A549 (cell line): ENCODE measurements at regions not wholly inside any gene's neighbourhood (a gene's known extent, or its start where the extent isn't known, plus 50 kb on each side); places are given as distances from the start of the nearest gene placed in this dataset.

Source experiments
- ATAC-seq, 2 experiments: fragments of 200-7000 bp in 1 of 2; fragments of >200 bp in 1 of 2; cut with Nextera tagmentation in 1 of 2; cut with Tn5 transposase in 1 of 2; 3 replicates each; pipeline versions ENCODE4 v1.8.0 to v1.9.1; 2018 to 2020; ENCODE audit warnings: mild to moderate bottlenecking in 1 of 2, moderate library complexity in 1 of 2
- CTCF ChIA-PET: fragments of 300-600 bp; sonication (Branson Sonifier 250); formaldehyde crosslinking; extraction: SDS; loops from one replicate; lab custom pipeline; 2021; ENCODE audit warnings: antibody characterized with exemption, inconsistent platforms; lab: Yijun Ruan, JAX
- POLR2A ChIA-PET: fragments of 350-600 bp; formaldehyde crosslinking; extraction: SDS; loops from one replicate; lab custom pipeline; 2021; ENCODE audit warnings: antibody characterized with exemption, inconsistent platforms; lab: Yijun Ruan, JAX
- DNase-seq, 2 experiments: peaks; one replicate each; pipeline versions ENCODE4 v3.0.0 to v3.0.0-alpha.2; 2011 to 2016; ENCODE audit warnings: low read depth in 1 of 2, low spot score in 1 of 2
- FAIRE-seq: peaks from 2 replicates; lab custom pipeline; 2011; peaks lifted over from hg19 to GRCh38; lab: Jason Lieb, UNC
- H3K27ac ChIP-seq, 2 experiments: fragments of >200 bp; sonication (Bioruptor Twin); formaldehyde crosslinking; 3 replicates each; pipeline ENCODE4 v1.5.1; 2016 to 2017
- H3K4me1 ChIP-seq: fragments of >200 bp; sonication (Bioruptor Twin); formaldehyde crosslinking; 3 replicates; pipeline ENCODE4 v1.6.1; 2016
- H3K4me2 ChIP-seq: fragments of >200 bp; sonication (Bioruptor Twin); formaldehyde crosslinking; 3 replicates; pipeline ENCODE4 v1.6.1; 2016
- H3K4me3 ChIP-seq: fragments of >200 bp; sonication (Bioruptor Twin); formaldehyde crosslinking; 3 replicates; pipeline ENCODE4 v1.5.1; 2016
- H3K9me3 ChIP-seq: fragments of >200 bp; sonication (Bioruptor Twin); formaldehyde crosslinking; 3 replicates; pipeline ENCODE4 v1.6.1; 2016
- BHLHE40 ChIP-seq: IDR thresholded peaks from 2 replicates; pipeline ENCODE4 v1.6.1; 2012; ENCODE audit warnings: low read depth, low read length, inconsistent platforms
- CHD4 ChIP-seq: fragments of 200-600 bp; sonication (generic); IDR thresholded peaks from 2 replicates; pipeline ENCODE4 v1.6.1; 2016; ENCODE audit warnings: antibody characterized with exemption, mild to moderate bottlenecking, borderline replicate concordance
- ELK1 ChIP-seq: fragments of 150-350 bp; IDR thresholded peaks from 2 replicates; pipeline ENCODE4 v1.6.1; 2014; ENCODE audit warnings: low read depth, mild to moderate bottlenecking, low read length
- FOSL2 ChIP-seq, 2 experiments: fragments of 450-650 bp in 1 of 2; fragments of >200 bp in 1 of 2; sonication (Bioruptor Twin) in 1 of 2; formaldehyde crosslinking; IDR thresholded peaks; 2 replicates each; pipeline versions ENCODE4 v1.5.0 to v1.6.1; 2016 to 2020; ENCODE audit warnings: mild to moderate bottlenecking in 1 of 2, moderate library complexity in 1 of 2
- GATA3 ChIP-seq: IDR thresholded peaks from 2 replicates; pipeline ENCODE4 v1.6.1; 2012; ENCODE audit warnings: borderline replicate concordance
- HDAC2 ChIP-seq: fragments of 200-600 bp; sonication (generic); IDR thresholded peaks from 2 replicates; pipeline ENCODE4 v1.6.1; 2016
- HES2 ChIP-seq: fragments of >200 bp; sonication (Bioruptor Twin); formaldehyde crosslinking; IDR thresholded peaks from 2 replicates; pipeline ENCODE4 v1.6.1; 2016
- HOXA7 ChIP-seq: fragments of 250-450 bp; sonication (Bioruptor Pico); IDR thresholded peaks from 2 replicates; pipeline ENCODE4 v1.5.0; 2020; ENCODE audit warnings: mild to moderate bottlenecking, moderate library complexity
- JUNB ChIP-seq: fragments of >200 bp; sonication (Bioruptor Twin); formaldehyde crosslinking; IDR thresholded peaks from 2 replicates; pipeline ENCODE4 v1.6.1; 2016
- KDM1A ChIP-seq: fragments of 200-600 bp; sonication (generic); IDR thresholded peaks from 2 replicates; pipeline ENCODE4 v1.6.1; 2016; ENCODE audit warnings: low read depth, mild to moderate bottlenecking
- MAFK ChIP-seq: fragments of 450-650 bp; IDR thresholded peaks from 2 replicates; pipeline ENCODE4 v1.6.1; 2014; ENCODE audit not compliant: partially characterized antibody
- MAX ChIP-seq: IDR thresholded peaks from 2 replicates; pipeline ENCODE4 v1.6.1; 2012
- POLR2A ChIP-seq: IDR thresholded peaks from 2 replicates; pipeline ENCODE4 v1.6.1; 2012; ENCODE audit warnings: mild to moderate bottlenecking, low read length
- RCOR1 ChIP-seq: fragments of 150-350 bp; IDR thresholded peaks from 2 replicates; pipeline ENCODE4 v1.6.1; 2014; ENCODE audit warnings: antibody characterized with exemption, low read length, low read depth
- REST ChIP-seq: fragments of 200-600 bp; sonication (generic); IDR thresholded peaks from 2 replicates; pipeline ENCODE4 v1.6.1; 2016; ENCODE audit warnings: antibody characterized with exemption, mild to moderate bottlenecking, moderate library complexity
- SMC3 ChIP-seq: fragments of >200 bp; sonication (Bioruptor Twin); formaldehyde crosslinking; IDR thresholded peaks from 3 replicates; pipeline ENCODE4 v1.6.1; 2018; ENCODE audit warnings: inconsistent platforms
- ZC3H11A ChIP-seq: fragments of 450-650 bp; IDR thresholded peaks from 2 replicates; pipeline ENCODE4 v1.6.1; 2014; ENCODE audit warnings: antibody characterized with exemption, mild to moderate bottlenecking
- WGBS: methylation state at CpG from one replicate; pipeline ENCODE4 v1.1.6; 2017; ENCODE audit errors: missing lambda C conversion rate; 5-methylcytosine and 5-hydroxymethylcytosine counted together

- Histone ChIP-seq H3K9me3 (no peaks in the 10 kb centered on the region), H3K4me3 (no peak overlapping the region), H3K4me2 (no peak overlapping the region), H3K27ac (no peak overlapping the region), H3K4me1 (no peaks in the 10 kb centered on the region)
- TF ChIP-seq REST (no peak), MAFK (no peak), ZC3H11A (no peak), SMC3 (no peak), MAX (no peak), RCOR1 (no peak)
- FAIRE-seq = no peak
- CTCF ChIA-PET = no interaction called here
- WGBS = 4% methylated on average over 3 of the region's 3 CpGs
- POLR2A ChIA-PET = no interaction called here
- DNase-seq = no peak
- ATAC-seq = no peak
Observed at GRCh38 chr3:144270100-144270499, 298.5 kb downstream of the DIPK2A start.

- 31% methylated on average over 4 of the region's 4 CpGs for WGBS
- CTCF ChIA-PET = no interaction called here
Observed at GRCh38 chr3:144272680-144273079, 301.1 kb downstream of the DIPK2A start.

GRCh38 chr3:144273601-144274000 is 302.0 kb downstream of the DIPK2A start:
- POLR2A ChIA-PET = no interaction called here
- FAIRE-seq (no peak), ATAC-seq (no peak), DNase-seq (no peak)
- CTCF ChIA-PET = no interaction called here
- H3K4me3 ChIP-seq = no peak overlapping the region
- H3K4me1 ChIP-seq = no peaks in the 10 kb centered on the region
- H3K9me3 ChIP-seq = no peaks in the 10 kb centered on the region
- TF ChIP-seq HOXA7 (CRISPR knock-in tag) (no peak), KDM1A (no peak), CHD4 (no peak)
- WGBS = 2% methylated on average over 2 of the region's 2 CpGs
- H3K4me2 ChIP-seq = no peak overlapping the region
- no peak overlapping the region for H3K27ac ChIP-seq

More at GRCh38 chr3:144272680-144273079, 301.1 kb downstream of the DIPK2A start:
- H3K27ac ChIP-seq = no peak overlapping the region
- no peak for DNase-seq
- POLR2A ChIA-PET = no interaction called here
- no peak for FAIRE-seq
- H3K4me3 ChIP-seq = no peak overlapping the region
- no peaks in the 10 kb centered on the region for H3K4me1 ChIP-seq
- no peak overlapping the region for H3K4me2 ChIP-seq
- no peak for TF ChIP-seq ELK1
- TF ChIP-seq JUNB = no peak
- no peak for TF ChIP-seq POLR2A
- no peak for TF ChIP-seq SMC3
- TF ChIP-seq BHLHE40 = no peak
- TF ChIP-seq HDAC2 = no peak
- TF ChIP-seq GATA3 = no peak
- no peaks in the 10 kb centered on the region for H3K9me3 ChIP-seq
- ATAC-seq = no peak

- POLR2A ChIA-PET = no interaction called here
- DNase-seq = no peak
- CTCF ChIA-PET = no interaction called here
Observed at GRCh38 chr3:144275005-144275404, 303.4 kb downstream of the DIPK2A start.

More at GRCh38 chr3:144275005-144275404, 303.4 kb downstream of the DIPK2A start:
- no peaks in the 10 kb centered on the region for H3K4me1 ChIP-seq
- TF ChIP-seq FOSL2 (IDR thresholded peaks at IDR 0.05) = no peak
- no peak for TF ChIP-seq FOSL2 (CRISPR knock-in tag; IDR thresholded peaks at IDR 0.05)
- no peak for TF ChIP-seq HES2
- TF ChIP-seq, all 56 proteins: peak for 0
- Histone ChIP-seq H3K4me2 (no peak overlapping the region), H3K9me3 (no peaks in the 10 kb centered on the region), H3K27ac (no peak overlapping the region), H3K4me3 (no peak overlapping the region)
- FAIRE-seq (no peak), ATAC-seq (no peak)
